Thyroid gland (tissue), 4 donors: ENCODE measurements at regions not wholly inside any gene's neighbourhood (a gene's known extent, or its start where the extent isn't known, plus 50 kb on each side); places are given as distances from the start of the nearest gene placed in this dataset.

Experiments
- DNase-seq, 2 donors: peaks; one replicate each; pipeline ENCODE4 v3.0.0-alpha.2; 2019
- H3K27ac ChIP-seq, 3 donors: fragments of 200-600 bp; sonication (generic); 1 replicate in 2 of 3; 2 replicates in 1 of 3; pipeline ENCODE4 v1.5.1; 2016 to 2019; ENCODE audit warnings: mild to moderate bottlenecking in 1 of 3, moderate library complexity in 1 of 3
- H3K27me3 ChIP-seq: fragments of 200-600 bp; sonication (generic); one replicate; pipeline ENCODE4 v1.5.1; 2019
- H3K36me3 ChIP-seq, 2 donors: fragments of 200-600 bp; sonication (generic); one replicate each; pipeline ENCODE4 v1.5.1; 2016 to 2019
- H3K4me1 ChIP-seq, 2 donors: fragments of 200-600 bp; sonication (generic); one replicate each; pipeline ENCODE4 v1.5.1; 2017 to 2019
- H3K4me3 ChIP-seq, 3 donors: fragments of 200-600 bp; sonication (generic); replicated peaks in 1 of 3; 1 replicate in 2 of 3; 2 replicates in 1 of 3; pipeline ENCODE4 v1.5.1; 2016; ENCODE audit warnings: mild to moderate bottlenecking in 1 of 3
- H3K9me3 ChIP-seq: fragments of 200-600 bp; sonication (generic); one replicate; pipeline ENCODE4 v1.5.1; 2017
- CTCF ChIP-seq, 6 experiments: fragments of 200-600 bp in 3 of 6; fragments of 450-650 bp in 3 of 6; sonication (generic) in 3 of 6; IDR thresholded peaks; one replicate each; pipeline ENCODE4 v1.5.1; 2016 to 2019; ENCODE audit warnings: antibody characterized with exemption in 6 of 6, mild to moderate bottlenecking in 2 of 6, inconsistent platforms in 1 of 6, moderate library complexity in 1 of 6
- POLR2A ChIP-seq, 2 donors: fragments of 450-650 bp; IDR thresholded peaks; one replicate each; pipeline ENCODE4 v1.6.1; 2017; ENCODE audit warnings: antibody characterized with exemption in 2 of 2, mild to moderate bottlenecking in 2 of 2, moderate library complexity in 1 of 2
- WGBS, 2 donors: methylation state at CpG; one replicate each; pipeline ENCODE4 v1.1.5; 2017; 5-methylcytosine and 5-hydroxymethylcytosine counted together
- intact Hi-C: fragments of 100-400 bp; cut with DNase I; formaldehyde crosslinking; loops from one replicate; pipeline ENCODE4 v1.15.1; 2023

GRCh38 chr3:26259176-26259575, 363.4 kb upstream of the LRRC3B start:
- intact Hi-C loops: no loop called here

GRCh38 chr3:26260139-26260538, 362.4 kb upstream of the LRRC3B start:
- no peak for DNase-seq
- intact Hi-C loops: no loop called here
- Histone ChIP-seq H3K4me1 (no peaks in the 10 kb centered on the region), H3K36me3 (no peaks in the 10 kb centered on the region), H3K27ac (no peak overlapping the region), H3K27me3 (no peaks in the 10 kb centered on the region), H3K9me3 (no peaks in the 10 kb centered on the region), H3K4me3 (no peak overlapping the region)
- TF ChIP-seq CTCF (IDR thresholded peaks at IDR 0.05): no peak
- TF ChIP-seq POLR2A (IDR thresholded peaks at IDR 0.05): no peak
- WGBS, 2 donors: 52 to 58% methylated on average over 1 of the region's 1 CpG

More at GRCh38 chr3:26259176-26259575, 363.4 kb upstream of the LRRC3B start:
- WGBS, 2 donors: 92 to 97% methylated on average over 3 of the region's 3 CpGs
- no peaks in the 10 kb centered on the region for H3K27me3 ChIP-seq
- H3K9me3 ChIP-seq: no peaks in the 10 kb centered on the region
- H3K4me3 ChIP-seq: no peak overlapping the region
- no peak overlapping the region for H3K27ac ChIP-seq
- no peak for DNase-seq
- no peaks in the 10 kb centered on the region for H3K36me3 ChIP-seq
- H3K4me1 ChIP-seq: no peaks in the 10 kb centered on the region
- TF ChIP-seq CTCF (IDR thresholded peaks at IDR 0.05): no peak
- TF ChIP-seq POLR2A (IDR thresholded peaks at IDR 0.05): no peak

- TF ChIP-seq CTCF (IDR thresholded peaks at IDR 0.05): no peak
- no peak for TF ChIP-seq POLR2A (IDR thresholded peaks at IDR 0.05)
- intact Hi-C loops: no loop called here
Observed at GRCh38 chr3:26264708-26265107, 357.9 kb upstream of the LRRC3B start.

GRCh38 chr3:26271848-26272247, 350.7 kb upstream of the LRRC3B start:
- no peaks in the 10 kb centered on the region for H3K9me3 ChIP-seq
- no peak for DNase-seq
- intact Hi-C loops: no loop called here

More at GRCh38 chr3:26264708-26265107, 357.9 kb upstream of the LRRC3B start:
- Histone ChIP-seq H3K9me3 (no peaks in the 10 kb centered on the region), H3K4me1 (no peaks in the 10 kb centered on the region), H3K27ac (no peak overlapping the region), H3K4me3 (no peak overlapping the region), H3K27me3 (no peaks in the 10 kb centered on the region), H3K36me3 (no peaks in the 10 kb centered on the region)
- WGBS, 2 donors: 77 to 83% methylated on average over 4 of the region's 4 CpGs
- DNase-seq: no peak

GRCh38 chr3:26273196-26273595, 349.4 kb upstream of the LRRC3B start:
- Histone ChIP-seq H3K27ac (no peak overlapping the region), H3K4me3 (no peak overlapping the region), H3K36me3 (no peaks in the 10 kb centered on the region), H3K27me3 (no peaks in the 10 kb centered on the region), H3K4me1 (no peaks in the 10 kb centered on the region), H3K9me3 (no peaks in the 10 kb centered on the region)
- intact Hi-C loops: no loop called here
- TF ChIP-seq POLR2A (IDR thresholded peaks at IDR 0.05) (no peak), CTCF (IDR thresholded peaks at IDR 0.05) (no peak)
- no peak for DNase-seq

More at GRCh38 chr3:26271848-26272247, 350.7 kb upstream of the LRRC3B start:
- Histone ChIP-seq H3K27ac (no peak overlapping the region), H3K27me3 (no peaks in the 10 kb centered on the region), H3K4me1 (no peaks in the 10 kb centered on the region), H3K36me3 (no peaks in the 10 kb centered on the region), H3K4me3 (no peak overlapping the region)
- no peak for TF ChIP-seq POLR2A (IDR thresholded peaks at IDR 0.05)
- no peak for TF ChIP-seq CTCF (IDR thresholded peaks at IDR 0.05)
